Gastroesophageal sphincter (tissue), 3 donors: ENCODE measurements at regions not wholly inside any gene's neighbourhood (a gene's known extent, or its start where the extent isn't known, plus 50 kb on each side); places are given as distances from the start of the nearest gene placed in this dataset.

ENCODE experiments used
- CTCF ChIP-seq, 4 experiments: fragments of 200-600 bp in 2 of 4; fragments of 450-650 bp in 2 of 4; sonication (generic) in 1 of 4; IDR thresholded peaks; one replicate each; pipeline ENCODE4 v1.5.1; 2017 to 2019; ENCODE audit warnings: antibody characterized with exemption in 4 of 4, mild to moderate bottlenecking in 2 of 4, moderate library complexity in 2 of 4
- POLR2A ChIP-seq, 2 donors: fragments of 450-650 bp; IDR thresholded peaks; one replicate each; pipeline ENCODE4 v1.6.1; 2017; ENCODE audit warnings: antibody characterized with exemption in 2 of 2, mild to moderate bottlenecking in 2 of 2, moderate library complexity in 1 of 2
- POLR2AphosphoS5 ChIP-seq: sonication (generic); formaldehyde crosslinking; IDR thresholded peaks from one replicate; pipeline ENCODE4 v1.6.1; 2017; ENCODE audit warnings: antibody characterized with exemption

DNA sequence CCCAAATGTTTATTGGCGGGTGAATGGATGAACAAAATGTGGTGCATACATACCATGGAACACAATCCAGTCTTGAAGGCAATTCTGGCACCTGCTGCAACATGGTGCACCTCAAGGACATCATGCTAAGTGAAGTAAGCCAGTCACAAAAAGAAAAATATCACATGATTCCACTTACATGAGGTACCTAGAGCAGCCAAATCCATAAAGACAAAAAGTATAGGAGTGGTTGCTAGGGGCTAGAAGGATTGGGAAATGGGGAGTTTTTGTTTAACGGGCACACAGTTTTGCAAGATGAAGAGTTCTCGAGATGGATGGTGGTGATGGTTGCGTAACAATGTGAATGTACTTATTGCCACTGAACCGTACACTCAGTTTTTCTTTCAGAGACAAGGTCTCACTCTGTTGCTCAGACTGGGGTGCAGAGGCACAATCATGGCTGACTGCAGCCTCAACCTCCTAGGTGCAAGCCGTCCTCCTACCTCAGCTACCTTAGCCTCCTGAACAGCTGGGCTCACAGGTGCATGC lies 90.9 kb upstream of the CERS6 start:
- TF ChIP-seq CTCF (IDR thresholded peaks at IDR 0.05) (no peak), POLR2A (IDR thresholded peaks at IDR 0.05) (no peak), POLR2AphosphoS5 (no peak)
